GOT3 (cell line): ENCODE measurements at regions not wholly inside any gene's neighbourhood (a gene's known extent, or its start where the extent isn't known, plus 50 kb on each side); places are given as distances from the start of the nearest gene placed in this dataset.

ENCODE experiments used
- DNase-seq: peaks from one replicate; lab custom pipeline; 2025; ENCODE audit warnings: mixed read lengths; lab: John Stamatoyannopoulos, UW

GRCh38 chr5:74257645-74258313, 382.7 kb downstream of the ENC1 start:
- DNase-seq = no peak

GRCh38 chr5:74257060-74257527, 383.4 kb downstream of the ENC1 start:
- no peak for DNase-seq

GRCh38 chr5:74255692-74256392, 384.7 kb downstream of the ENC1 start:
- no peak for DNase-seq

- no peak for DNase-seq
Observed at GRCh38 chr5:74254257-74254656, 386.3 kb downstream of the ENC1 start.

GRCh38 chr5:74252044-74252443, 388.5 kb downstream of the ENC1 start:
- no peak for DNase-seq

GRCh38 chr5:74251141-74252035, 389.1 kb downstream of the ENC1 start:
- DNase-seq = no peak

- no peak for DNase-seq
Observed at GRCh38 chr5:74250304-74251102, 390.0 kb downstream of the ENC1 start.

- DNase-seq = no peak
Observed at GRCh38 chr5:74248576-74248975, 392.0 kb downstream of the ENC1 start.

- DNase-seq = no peak
Observed at GRCh38 chr5:74244406-74244805, 396.1 kb downstream of the ENC1 start.

- no peak for DNase-seq
Observed at GRCh38 chr5:74243634-74244033, 396.9 kb downstream of the ENC1 start.

- DNase-seq = no peak
Observed at GRCh38 chr5:74242516-74242915, 398.0 kb downstream of the ENC1 start.

- no peak for DNase-seq
Observed at GRCh38 chr5:74241751-74242140, 398.8 kb downstream of the ENC1 start.

GRCh38 chr5:74240783-74241750, 399.5 kb downstream of the ENC1 start:
- no peak for DNase-seq

GRCh38 chr5:74239261-74239660, 401.3 kb downstream of the ENC1 start:
- DNase-seq = no peak

- no peak for DNase-seq
Observed at GRCh38 chr5:74237571-74238145, 402.9 kb downstream of the ENC1 start.

GRCh38 chr5:74235552-74235951, 405.0 kb downstream of the ENC1 start:
- no peak for DNase-seq

GRCh38 chr5:74233571-74233970, 407.0 kb downstream of the ENC1 start:
- DNase-seq = no peak

- no peak for DNase-seq
Observed at GRCh38 chr5:74233091-74233490, 407.4 kb downstream of the ENC1 start.

GRCh38 chr5:74232276-74232675, 408.3 kb downstream of the ENC1 start:
- peak; percentile 24 for DNase-seq

- no peak for DNase-seq
Observed at GRCh38 chr5:74231697-74232096, 408.8 kb downstream of the ENC1 start.
